Progenitor cell of endocrine pancreas (in vitro differentiated cells): ENCODE measurements at regions not wholly inside any gene's neighbourhood (a gene's known extent, or its start where the extent isn't known, plus 50 kb on each side); places are given as distances from the start of the nearest gene placed in this dataset.

ENCODE experiments used
- DNase-seq: peaks from one replicate; pipeline ENCODE4 v3.0.0; 2021; ENCODE audit warnings: low spot score; ENCODE audit not compliant: unreplicated experiment
- H3K27ac Mint-ChIP-seq: 2 replicates; pipeline ENCODE4 v1.8.0; 2021; ENCODE audit warnings: mild to moderate bottlenecking, moderate library complexity, mixed read lengths
- H3K27me3 Mint-ChIP-seq: 2 replicates; pipeline ENCODE4 v1.8.0; 2021; ENCODE audit warnings: mixed read lengths
- H3K36me3 Mint-ChIP-seq: 2 replicates; pipeline ENCODE4 v1.8.0; 2022; ENCODE audit warnings: mixed read lengths; ENCODE audit not compliant: insufficient read depth
- H3K4me1 Mint-ChIP-seq: 2 replicates; pipeline ENCODE4 v1.8.0; 2021; ENCODE audit warnings: low read depth, mixed read lengths
- H3K4me3 Mint-ChIP-seq: 2 replicates; pipeline ENCODE4 v1.8.0; 2021; ENCODE audit warnings: low read depth, mild to moderate bottlenecking, moderate library complexity, mixed read lengths
- H3K9me3 Mint-ChIP-seq: 2 replicates; pipeline ENCODE4 v1.8.0; 2021; ENCODE audit warnings: low read depth, mixed read lengths
- TF ChIP-seq, protein P1 (sequence below): fragments of 200-600 bp; sonication (generic); IDR thresholded peaks from one replicate; pipeline ENCODE4 v1.5.0; 2021; ENCODE audit warnings: antibody characterized with exemption, mild to moderate bottlenecking; ENCODE audit not compliant: unreplicated experiment

DNA sequence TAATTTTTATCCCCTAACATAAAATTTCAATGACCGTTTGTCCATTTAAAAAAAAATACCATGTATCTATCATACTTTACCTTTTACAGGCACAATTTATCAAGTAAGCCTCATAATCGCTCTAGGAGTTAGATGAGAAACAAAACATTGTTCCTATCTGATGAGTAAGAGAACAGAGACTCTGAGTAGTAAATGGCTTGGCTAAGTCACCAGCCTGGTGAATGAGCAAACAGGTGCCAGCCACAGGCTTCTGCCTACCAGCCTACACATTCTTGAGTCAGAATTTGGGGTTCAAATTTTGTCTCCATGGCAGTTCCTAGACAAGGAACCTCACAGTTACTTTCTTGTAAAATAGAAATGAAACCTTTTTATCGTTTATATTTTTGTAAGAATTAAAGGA, 235.4 kb downstream of the HGF start:
- no peak overlapping the region for H3K4me3 Mint-ChIP-seq
- H3K4me1 Mint-ChIP-seq, result no peaks in the 10 kb centered on the region
- no peak overlapping the region for H3K27ac Mint-ChIP-seq
- H3K9me3 Mint-ChIP-seq, result peaks cover 4% of the 10 kb centered on the region
- no peaks in the 10 kb centered on the region for H3K27me3 Mint-ChIP-seq
- TF ChIP-seq, protein P1, sequence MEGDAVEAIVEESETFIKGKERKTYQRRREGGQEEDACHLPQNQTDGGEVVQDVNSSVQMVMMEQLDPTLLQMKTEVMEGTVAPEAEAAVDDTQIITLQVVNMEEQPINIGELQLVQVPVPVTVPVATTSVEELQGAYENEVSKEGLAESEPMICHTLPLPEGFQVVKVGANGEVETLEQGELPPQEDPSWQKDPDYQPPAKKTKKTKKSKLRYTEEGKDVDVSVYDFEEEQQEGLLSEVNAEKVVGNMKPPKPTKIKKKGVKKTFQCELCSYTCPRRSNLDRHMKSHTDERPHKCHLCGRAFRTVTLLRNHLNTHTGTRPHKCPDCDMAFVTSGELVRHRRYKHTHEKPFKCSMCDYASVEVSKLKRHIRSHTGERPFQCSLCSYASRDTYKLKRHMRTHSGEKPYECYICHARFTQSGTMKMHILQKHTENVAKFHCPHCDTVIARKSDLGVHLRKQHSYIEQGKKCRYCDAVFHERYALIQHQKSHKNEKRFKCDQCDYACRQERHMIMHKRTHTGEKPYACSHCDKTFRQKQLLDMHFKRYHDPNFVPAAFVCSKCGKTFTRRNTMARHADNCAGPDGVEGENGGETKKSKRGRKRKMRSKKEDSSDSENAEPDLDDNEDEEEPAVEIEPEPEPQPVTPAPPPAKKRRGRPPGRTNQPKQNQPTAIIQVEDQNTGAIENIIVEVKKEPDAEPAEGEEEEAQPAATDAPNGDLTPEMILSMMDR, result no peak
- no peaks in the 10 kb centered on the region for H3K36me3 Mint-ChIP-seq
- DNase-seq, result no peak

DNA sequence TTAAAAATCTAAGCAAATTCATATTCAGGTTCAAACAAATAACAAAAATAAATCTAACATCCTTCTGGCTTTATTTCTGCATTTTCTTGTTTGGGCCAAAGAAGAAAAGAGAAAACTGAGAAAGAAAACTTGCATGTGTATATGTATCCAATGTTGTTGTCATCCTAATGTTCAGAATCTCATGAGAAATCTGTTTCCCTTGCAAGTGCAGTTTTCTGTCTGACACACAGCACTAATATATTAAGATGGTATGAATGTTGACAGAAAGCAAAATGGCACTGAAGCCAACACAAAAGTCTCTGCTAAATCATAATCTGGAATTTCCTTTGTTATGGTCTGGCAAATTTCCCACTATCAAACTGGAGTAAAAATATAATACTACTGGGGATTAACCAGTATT, 235.9 kb downstream of the HGF start:
- Mint-ChIP-seq H3K9me3 (peaks cover 4% of the 10 kb centered on the region), H3K4me1 (no peaks in the 10 kb centered on the region), H3K27ac (no peak overlapping the region), H3K36me3 (no peaks in the 10 kb centered on the region), H3K27me3 (no peaks in the 10 kb centered on the region), H3K4me3 (no peak overlapping the region)
- no peak for DNase-seq
- TF ChIP-seq, protein P1, result no peak

DNA sequence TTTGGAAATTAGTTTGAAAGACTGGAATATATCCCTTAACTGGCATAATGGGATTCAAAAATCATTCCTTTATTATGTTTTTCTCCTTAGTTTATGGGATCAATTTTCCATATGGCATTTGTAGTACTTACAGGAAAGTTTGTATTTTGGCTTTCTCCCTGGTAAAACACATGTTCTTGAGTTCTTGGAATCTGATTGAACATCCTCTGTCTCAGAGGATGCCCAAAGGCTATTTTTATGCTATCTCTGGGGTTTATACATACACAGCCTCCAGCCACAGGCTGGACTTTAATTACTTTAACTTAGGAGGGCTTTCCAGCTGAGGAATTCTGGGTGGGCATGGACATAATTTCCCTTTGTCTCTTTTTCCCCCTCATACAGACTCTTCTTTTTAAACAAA, 236.4 kb downstream of the HGF start:
- no peak for DNase-seq
- Mint-ChIP-seq H3K4me1 (no peaks in the 10 kb centered on the region), H3K4me3 (no peak overlapping the region), H3K27me3 (no peaks in the 10 kb centered on the region), H3K9me3 (peaks cover 4% of the 10 kb centered on the region), H3K27ac (no peak overlapping the region), H3K36me3 (no peaks in the 10 kb centered on the region)
- TF ChIP-seq, protein P1, result no peak

DNA sequence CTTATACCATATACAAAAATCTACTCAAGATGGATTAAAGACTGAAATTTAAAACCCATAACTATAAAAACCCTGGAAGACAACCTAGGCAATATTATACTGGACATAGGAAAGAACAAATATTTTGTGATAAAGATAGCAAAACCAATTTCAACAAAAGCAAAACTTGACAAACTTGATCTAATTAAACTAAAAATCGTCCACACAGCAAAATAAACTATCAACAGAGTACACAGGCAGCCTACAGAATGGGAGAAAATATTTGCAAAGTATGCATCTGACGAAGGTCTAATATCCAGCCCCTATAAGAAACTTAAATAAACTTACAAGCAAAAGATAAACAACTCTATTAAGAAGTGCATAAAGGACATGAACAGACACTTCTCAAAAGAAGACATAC, 240.1 kb downstream of the HGF start:
- no peaks in the 10 kb centered on the region for H3K27me3 Mint-ChIP-seq
- no peaks in the 10 kb centered on the region for H3K36me3 Mint-ChIP-seq
- TF ChIP-seq, protein P1, result no peak
- H3K9me3 Mint-ChIP-seq, result peaks cover 4% of the 10 kb centered on the region
- no peak overlapping the region for H3K27ac Mint-ChIP-seq
- DNase-seq, result no peak
- no peak overlapping the region for H3K4me3 Mint-ChIP-seq
- no peaks in the 10 kb centered on the region for H3K4me1 Mint-ChIP-seq

DNA sequence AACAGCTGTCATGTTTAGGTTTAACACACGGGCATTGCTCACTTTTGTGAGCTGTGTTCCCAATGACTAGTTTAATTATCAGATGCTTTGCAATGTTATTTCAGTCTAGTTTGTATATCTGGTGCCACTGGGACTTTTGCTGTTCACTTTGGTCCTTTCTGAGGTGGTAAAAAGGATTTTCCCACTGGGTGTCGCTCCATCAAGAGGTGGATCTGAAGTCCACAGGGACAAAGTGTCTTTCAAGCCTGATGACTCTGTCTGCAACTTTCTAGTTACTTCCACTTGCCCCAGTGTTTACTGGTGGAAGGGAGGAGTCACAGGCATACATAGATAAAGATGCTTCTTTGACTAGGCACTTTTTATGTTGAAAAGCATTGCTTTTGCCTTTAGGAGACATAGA, 242.2 kb downstream of the HGF start:
- Mint-ChIP-seq H3K27ac (no peak overlapping the region), H3K4me3 (no peak overlapping the region), H3K36me3 (no peaks in the 10 kb centered on the region), H3K9me3 (peaks cover 4% of the 10 kb centered on the region), H3K4me1 (no peaks in the 10 kb centered on the region), H3K27me3 (no peaks in the 10 kb centered on the region)
- DNase-seq, result no peak
- TF ChIP-seq, protein P1, result no peak
